ENCODE measurements at regions not wholly inside any gene's neighbourhood (a gene's known extent, or its start where the extent isn't known, plus 50 kb on each side); places are given as distances from the start of the nearest gene placed in this dataset.
A peak's percentile ranks its signal among the peaks of the same experiment; 100 is the strongest.

DNA sequence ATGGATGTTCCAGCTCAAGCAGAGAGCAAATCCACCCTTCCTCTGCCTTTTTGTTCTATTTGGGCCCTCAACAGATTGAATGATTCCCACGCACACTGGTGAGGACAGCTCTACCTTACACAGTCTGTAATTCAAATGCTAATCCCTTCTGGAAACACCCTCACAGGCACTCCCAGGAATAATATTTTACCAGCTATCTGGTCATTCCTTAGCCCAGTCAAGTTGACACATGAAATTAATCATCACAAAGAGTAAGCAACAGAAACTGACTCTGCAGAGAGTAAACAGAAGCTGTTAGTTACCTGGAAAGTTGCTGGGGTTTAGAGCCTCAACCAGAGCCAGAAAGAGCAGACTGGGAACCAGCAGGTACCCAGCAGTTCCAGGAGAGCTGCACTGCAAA lies 75.5 kb upstream of the MMP2 start:
- Histone ChIP-seq H3K4me3 (no peak overlapping the region), H3K4me1 (no peaks in the 10 kb centered on the region), H3K27ac (no peak overlapping the region), H3K27me3 (no peaks in the 10 kb centered on the region), H3K36me3 (no peaks in the 10 kb centered on the region), H3K9me3 (peaks cover 0 to 5% (median 0%) of the 10 kb centered on the region in 4 donors)
- WGBS, 5 donors = 52 to 69% (median 63%) methylated on average over 1 of the region's 1 CpG
- DNase-seq = no peak
- intact Hi-C loops (cut with DNase I; ENCODE audit: low total_unique reads) = no loop called here
- no peak for TF ChIP-seq EP300 (IDR thresholded peaks at IDR 0.05)
- TF ChIP-seq, protein P1, sequence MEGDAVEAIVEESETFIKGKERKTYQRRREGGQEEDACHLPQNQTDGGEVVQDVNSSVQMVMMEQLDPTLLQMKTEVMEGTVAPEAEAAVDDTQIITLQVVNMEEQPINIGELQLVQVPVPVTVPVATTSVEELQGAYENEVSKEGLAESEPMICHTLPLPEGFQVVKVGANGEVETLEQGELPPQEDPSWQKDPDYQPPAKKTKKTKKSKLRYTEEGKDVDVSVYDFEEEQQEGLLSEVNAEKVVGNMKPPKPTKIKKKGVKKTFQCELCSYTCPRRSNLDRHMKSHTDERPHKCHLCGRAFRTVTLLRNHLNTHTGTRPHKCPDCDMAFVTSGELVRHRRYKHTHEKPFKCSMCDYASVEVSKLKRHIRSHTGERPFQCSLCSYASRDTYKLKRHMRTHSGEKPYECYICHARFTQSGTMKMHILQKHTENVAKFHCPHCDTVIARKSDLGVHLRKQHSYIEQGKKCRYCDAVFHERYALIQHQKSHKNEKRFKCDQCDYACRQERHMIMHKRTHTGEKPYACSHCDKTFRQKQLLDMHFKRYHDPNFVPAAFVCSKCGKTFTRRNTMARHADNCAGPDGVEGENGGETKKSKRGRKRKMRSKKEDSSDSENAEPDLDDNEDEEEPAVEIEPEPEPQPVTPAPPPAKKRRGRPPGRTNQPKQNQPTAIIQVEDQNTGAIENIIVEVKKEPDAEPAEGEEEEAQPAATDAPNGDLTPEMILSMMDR (IDR thresholded peaks at IDR 0.05) = no peak
- no peak for TF ChIP-seq POLR2AphosphoS5 (IDR thresholded peaks at IDR 0.05)
- TF ChIP-seq POLR2A (IDR thresholded peaks at IDR 0.05) = no peak

DNA sequence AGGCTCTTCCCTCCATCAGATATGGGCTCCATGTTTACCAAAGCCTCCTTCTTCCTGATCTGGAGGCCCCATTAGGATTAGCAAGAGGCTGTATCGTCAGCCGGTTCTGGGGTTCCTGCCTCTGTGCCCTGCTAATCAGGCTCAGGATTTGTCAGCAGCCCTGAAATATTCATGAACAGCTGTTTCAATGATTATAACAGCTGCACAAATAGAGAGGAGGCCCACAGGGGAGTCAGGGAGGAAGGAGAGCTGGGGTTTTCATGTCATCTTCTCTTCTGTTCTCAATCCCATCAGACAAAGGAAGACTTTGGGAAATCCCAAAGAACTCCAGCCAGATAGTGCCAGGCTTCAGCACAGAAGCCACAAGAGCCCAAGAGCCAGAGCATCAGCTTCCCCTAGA lies 72.3 kb upstream of the MMP2 start:
- H3K4me3 ChIP-seq = no peak overlapping the region
- no peaks in the 10 kb centered on the region for H3K27me3 ChIP-seq
- H3K27ac ChIP-seq = no peak overlapping the region
- DNase-seq = no peak
- WGBS, 5 donors = 65 to 91% (median 76%) methylated on average over 2 of the region's 2 CpGs
- H3K4me1 ChIP-seq = no peaks in the 10 kb centered on the region
- TF ChIP-seq EP300 (IDR thresholded peaks at IDR 0.05) = no peak
- TF ChIP-seq POLR2AphosphoS5 (IDR thresholded peaks at IDR 0.05) = no peak
- no peak for TF ChIP-seq POLR2A (IDR thresholded peaks at IDR 0.05)
- TF ChIP-seq, protein P1 (IDR thresholded peaks at IDR 0.05) = no peak
- H3K9me3 ChIP-seq = peaks cover 0 to 5% (median 0%) of the 10 kb centered on the region in 4 donors
- intact Hi-C loops (cut with DNase I; ENCODE audit: low total_unique reads) = no loop called here
- no peaks in the 10 kb centered on the region for H3K36me3 ChIP-seq

DNA sequence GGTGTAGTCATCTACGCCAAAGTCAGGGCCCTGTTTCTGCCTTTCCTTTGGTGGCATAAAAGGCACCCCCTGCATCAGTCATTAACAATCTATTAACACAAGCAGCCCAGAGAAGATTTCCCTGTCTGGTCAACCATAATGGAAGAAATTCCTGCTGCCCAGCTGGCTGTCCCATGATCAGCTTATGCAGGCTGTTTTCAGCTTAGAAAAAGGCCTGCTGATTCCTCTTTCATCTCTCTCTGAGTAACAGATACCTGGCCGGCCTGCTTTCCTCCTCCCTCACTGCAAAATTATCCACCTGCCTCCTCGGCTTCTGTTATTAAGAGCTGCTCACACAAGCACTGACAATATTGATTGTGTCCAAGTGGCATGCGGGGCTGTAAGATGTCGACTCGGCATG lies 70.3 kb upstream of the MMP2 start:
- WGBS, 5 donors = 52 to 72% (median 64%) methylated on average over 6 of the region's 6 CpGs
- intact Hi-C loops (cut with DNase I; ENCODE audit: low total_unique reads) = no loop called here
- H3K9me3 ChIP-seq = peaks cover 0 to 5% (median 0%) of the 10 kb centered on the region in 4 donors
- TF ChIP-seq, protein P1 (IDR thresholded peaks at IDR 0.05) = no peak
- TF ChIP-seq POLR2A (IDR thresholded peaks at IDR 0.05) = no peak
- no peak for TF ChIP-seq EP300 (IDR thresholded peaks at IDR 0.05)
- TF ChIP-seq POLR2AphosphoS5 (IDR thresholded peaks at IDR 0.05) = no peak
- H3K27me3 ChIP-seq = no peaks in the 10 kb centered on the region
- no peaks in the 10 kb centered on the region for H3K4me1 ChIP-seq
- H3K36me3 ChIP-seq = no peaks in the 10 kb centered on the region
- DNase-seq = no peak
- no peak overlapping the region for H3K4me3 ChIP-seq
- no peak overlapping the region for H3K27ac ChIP-seq

DNA sequence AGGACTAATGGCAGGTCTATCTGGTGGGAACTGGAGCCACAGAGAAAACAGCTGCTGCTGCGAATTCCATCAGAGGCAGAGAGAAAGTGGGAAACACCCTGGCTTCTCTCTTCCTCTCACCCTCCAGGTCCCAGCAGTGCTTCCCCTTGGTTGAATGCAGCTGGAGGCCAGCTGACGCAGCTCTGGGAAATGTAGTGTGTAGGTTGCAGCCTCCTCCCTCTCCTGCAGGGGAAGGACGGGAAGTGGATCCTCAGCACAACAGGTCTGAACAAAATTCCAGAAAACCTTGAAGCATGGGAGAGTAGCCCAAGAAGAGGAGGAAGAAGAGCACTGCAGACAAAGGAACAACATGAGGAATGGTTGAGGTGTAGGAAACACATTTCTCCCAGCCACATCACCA lies 67.8 kb upstream of the MMP2 start:
- Histone ChIP-seq H3K36me3 (no peaks in the 10 kb centered on the region), H3K9me3 (peaks cover 0 to 3% (median 0%) of the 10 kb centered on the region in 4 donors), H3K4me1 (no peaks in the 10 kb centered on the region), H3K27me3 (no peaks in the 10 kb centered on the region), H3K4me3 (no peak overlapping the region), H3K27ac (no peak overlapping the region)
- intact Hi-C loops (cut with DNase I; ENCODE audit: low total_unique reads) = no loop called here
- TF ChIP-seq EP300 (IDR thresholded peaks at IDR 0.05) (no peak), POLR2A (IDR thresholded peaks at IDR 0.05) (no peak), POLR2AphosphoS5 (IDR thresholded peaks at IDR 0.05) (no peak)
- TF ChIP-seq, protein P1 (IDR thresholded peaks at IDR 0.05) = no peak
- DNase-seq = peak in 1 of 2 donors; percentile 17
- WGBS, 5 donors = 55 to 65% (median 61%) methylated on average over 3 of the region's 3 CpGs
